HepG2 (cell line): ENCODE measurements at regions not wholly inside any gene's neighbourhood (a gene's known extent, or its start where the extent isn't known, plus 50 kb on each side); places are given as distances from the start of the nearest gene placed in this dataset.

ENCODE experiments used
- ATAC-seq: fragments of 200-7000 bp; cut with Tn5 transposase; 3 replicates; pipeline ENCODE4 v1.9.1; 2020; ENCODE audit warnings: mild to moderate bottlenecking, moderate library complexity
- BruUV-seq: library from RNA; stranded (reverse); fragments of 400-500 nt; replicated peaks from 2 replicates; lab custom pipeline; 2021; lab: Mats Ljungman, UMichigan
- CTCF ChIA-PET: fragments of 300-600 bp; formaldehyde crosslinking; extraction: SDS; loops from one replicate; lab custom pipeline; 2021; ENCODE audit warnings: low total read pairs, inconsistent platforms, low intra/inter-chr PET ratio; lab: Yijun Ruan, JAX
- POLR2A ChIA-PET: fragments of 350-600 bp; sonication (Branson Sonifier 250); formaldehyde crosslinking; loops from one replicate; lab custom pipeline; 2020; ENCODE audit warnings: antibody characterized with exemption, inconsistent platforms; lab: Yijun Ruan, JAX
- DNase-seq: peaks from one replicate; pipeline ENCODE4 v3.0.0-alpha.2; 2015; ENCODE audit warnings: low spot score
- FAIRE-seq: peaks from 3 replicates; lab custom pipeline; 2011; peaks lifted over from hg19 to GRCh38; lab: Jason Lieb, UNC
- H2AFZ ChIP-seq: one replicate; pipeline ENCODE4 v1.6.1; 2011; ENCODE audit warnings: low read length, inconsistent platforms
- H3K27ac ChIP-seq: fragments of 300-600 bp; 3 replicates; pipeline ENCODE4 v1.8.0; 2011; ENCODE audit warnings: mixed run types, mild to moderate bottlenecking, mixed read lengths, low read length, inconsistent platforms; ENCODE audit not compliant: insufficient read depth; ENCODE audit errors: extremely low read length
- H3K27me3 ChIP-seq, 2 experiments: fragments of 200-600 bp in 1 of 2; 2 replicates in 1 of 2; 3 replicates in 1 of 2; pipeline versions ENCODE4 v1.6.0 to v1.8.0; 2011; ENCODE audit warnings: low read length in 2 of 2, mild to moderate bottlenecking in 2 of 2, moderate library complexity in 2 of 2, inconsistent platforms in 1 of 2; ENCODE audit not compliant: insufficient read depth in 2 of 2, control insufficient read depth in 1 of 2
- H3K36me3 ChIP-seq, 2 experiments: fragments of 200-600 bp in 1 of 2; replicated peaks in 1 of 2; 2 replicates in 1 of 2; 3 replicates in 1 of 2; pipeline versions ENCODE4 v1.5.1 to v1.8.0; 2011; ENCODE audit warnings: low read length in 2 of 2, inconsistent platforms in 1 of 2; ENCODE audit not compliant: insufficient read depth in 2 of 2, control insufficient read depth in 1 of 2
- H3K4me1 ChIP-seq: 2 replicates; pipeline ENCODE4 v1.5.1; 2012; ENCODE audit warnings: low read length, inconsistent platforms; ENCODE audit not compliant: insufficient read depth
- H3K4me2 ChIP-seq: 2 replicates; pipeline ENCODE4 v1.6.0; 2011; ENCODE audit warnings: low read depth, low read length, inconsistent platforms
- H3K4me3 ChIP-seq, 3 experiments: fragments of 200-600 bp in 1 of 3; sonication (generic), shearing (Covaris generic) in 1 of 3; replicated peaks in 1 of 3; 2 replicates each; pipeline ENCODE4 v1.5.1; 2011 to 2016; ENCODE audit warnings: low read length in 3 of 3, inconsistent platforms in 2 of 3, low read depth in 2 of 3, mild to moderate bottlenecking in 2 of 3, control low read depth in 1 of 3, mixed read lengths in 1 of 3; ENCODE audit not compliant: insufficient read depth in 1 of 3
- H3K79me2 ChIP-seq: one replicate; pipeline ENCODE4 v1.6.1; 2011; ENCODE audit warnings: low read length, inconsistent platforms; ENCODE audit not compliant: insufficient read depth
- H3K9ac ChIP-seq: 2 replicates; pipeline ENCODE4 v1.6.0; 2011; ENCODE audit warnings: mild to moderate bottlenecking, low read depth, low read length, inconsistent platforms; ENCODE audit not compliant: insufficient read depth
- H3K9me3 ChIP-seq: 2 replicates; pipeline ENCODE4 v1.5.1; 2012; ENCODE audit warnings: mild to moderate bottlenecking, low read length
- H4K20me1 ChIP-seq: 2 replicates; pipeline ENCODE4 v1.6.0; 2011; ENCODE audit warnings: inconsistent platforms, mild to moderate bottlenecking, low read length, moderate library complexity; ENCODE audit not compliant: insufficient read depth
- GPN1 ChIP-seq: sonication (generic); formaldehyde crosslinking; IDR thresholded peaks from 2 replicates; pipeline ENCODE4 v1.5.1; 2020; ENCODE audit warnings: missing genetic modification reagents, borderline replicate concordance
- NAIF1 ChIP-seq: sonication (generic); formaldehyde crosslinking; IDR thresholded peaks from 2 replicates; pipeline ENCODE4 v1.5.0; 2020; ENCODE audit warnings: mild to moderate bottlenecking, missing genetic modification reagents, borderline replicate concordance
- NFKB2 ChIP-seq: sonication (generic); formaldehyde crosslinking; IDR thresholded peaks from 2 replicates; pipeline ENCODE4 v1.4.0; 2020; ENCODE audit warnings: missing genetic modification reagents, borderline replicate concordance
- PAF1 ChIP-seq: IDR thresholded peaks from 2 replicates; pipeline ENCODE4 v1.6.1; 2016; ENCODE audit warnings: missing genetic modification reagents, missing compliant biosample characterization
- PAXIP1 ChIP-seq: sonication (generic); formaldehyde crosslinking; conservative IDR thresholded peaks from 2 replicates; pipeline ENCODE4 v1.4.0; 2020; ENCODE audit warnings: mild to moderate bottlenecking, missing genetic modification reagents, moderate library complexity
- TRIM24 ChIP-seq: sonication (generic); formaldehyde crosslinking; IDR thresholded peaks from 2 replicates; pipeline ENCODE4 v1.8.0; 2022; ENCODE audit warnings: mild to moderate bottlenecking, missing genetic modification reagents
- ZFP1 ChIP-seq: IDR thresholded peaks from 2 replicates; pipeline ENCODE4 v1.6.1; 2016
- ZNF562 ChIP-seq: sonication (generic); formaldehyde crosslinking; IDR thresholded peaks from 2 replicates; pipeline ENCODE4 v1.8.0; 2022; ENCODE audit warnings: missing genetic modification reagents, borderline replicate concordance
- ZNF746 ChIP-seq: sonication (generic); formaldehyde crosslinking; IDR thresholded peaks from 2 replicates; pipeline ENCODE4 v1.8.0; 2022; ENCODE audit warnings: mild to moderate bottlenecking, missing genetic modification reagents
- ZNF749 ChIP-seq: sonication (generic); formaldehyde crosslinking; IDR thresholded peaks from 2 replicates; pipeline ENCODE4 v1.8.0; 2022; ENCODE audit warnings: mild to moderate bottlenecking, missing genetic modification reagents, moderate library complexity, borderline replicate concordance
- ZNF768 ChIP-seq: sonication (generic); formaldehyde crosslinking; IDR thresholded peaks from 2 replicates; pipeline ENCODE4 v1.4.0; 2020; ENCODE audit warnings: missing genetic modification reagents
- WGBS: methylation state at CpG from one replicate; pipeline ENCODE4 v1.1.6; 2017; ENCODE audit warnings: low lambda C conversion rate; 5-methylcytosine and 5-hydroxymethylcytosine counted together
- in situ Hi-C: cut with HindIII; loops from 2 replicates; pipeline ENCODE4 v1.10.0; 2017; ENCODE audit warnings: low pct_unique_long_range_greater_than_20kb; ENCODE audit not compliant: extremely low pct_ligation_motif_present
- intact Hi-C: fragments of 100-400 bp; cut with micrococcal nuclease; formaldehyde crosslinking; loops from one replicate; pipeline ENCODE4 v1.10.0; 2022; ENCODE audit not compliant: unreplicated experiment
- TF ChIP-seq, protein P1 (sequence below): sonication (generic); formaldehyde crosslinking; IDR thresholded peaks from 2 replicates; pipeline ENCODE4 v1.4.0; 2020; ENCODE audit warnings: missing genetic modification reagents
- TF ChIP-seq, protein P2 (sequence below): sonication (generic); formaldehyde crosslinking; IDR thresholded peaks from 2 replicates; pipeline ENCODE4 v1.4.0; 2020; ENCODE audit warnings: missing genetic modification reagents
- TF ChIP-seq, protein P3 (sequence below): sonication (generic); formaldehyde crosslinking; IDR thresholded peaks from 2 replicates; pipeline ENCODE4 v1.5.1; 2020; ENCODE audit warnings: missing genetic modification reagents, mild to moderate bottlenecking, borderline replicate concordance

GRCh38 chr2:44051593-44052347, 56.0 kb upstream of the LRPPRC start:
- Histone ChIP-seq H2AFZ (no peak overlapping the region), H3K36me3 (no peaks in the 10 kb centered on the region), H3K4me3 (no peak overlapping the region), H3K27ac (no peak overlapping the region), H3K9me3 (no peaks in the 10 kb centered on the region), H3K4me1 (peaks cover 7% of the 10 kb centered on the region), H4K20me1 (no peaks in the 10 kb centered on the region), H3K4me2 (no peak overlapping the region), H3K9ac (no peak overlapping the region), H3K79me2 (no peaks in the 10 kb centered on the region), H3K27me3 (peaks cover 0 to 4% of the 10 kb centered on the region in 2 experiments; a peak in 2 of 5 replicates)
- 69% methylated on average over 7 of the region's 7 CpGs for WGBS
- ChIA-PET CTCF (no interaction called here), POLR2A (no interaction called here)
- no peak for DNase-seq
- intact Hi-C loops (no loop called here), in situ Hi-C loops (no loop called here)
- no peak for FAIRE-seq
- no TSS peak for BruUV-seq
- no peak for ATAC-seq
- TF ChIP-seq ZNF749 (CRISPR knock-in tag): no peak
- TF ChIP-seq TRIM24 (CRISPR knock-in tag): no peak
- no peak for TF ChIP-seq PAF1 (CRISPR knock-in tag)
- no peak for TF ChIP-seq NAIF1
- TF ChIP-seq, protein P1, sequence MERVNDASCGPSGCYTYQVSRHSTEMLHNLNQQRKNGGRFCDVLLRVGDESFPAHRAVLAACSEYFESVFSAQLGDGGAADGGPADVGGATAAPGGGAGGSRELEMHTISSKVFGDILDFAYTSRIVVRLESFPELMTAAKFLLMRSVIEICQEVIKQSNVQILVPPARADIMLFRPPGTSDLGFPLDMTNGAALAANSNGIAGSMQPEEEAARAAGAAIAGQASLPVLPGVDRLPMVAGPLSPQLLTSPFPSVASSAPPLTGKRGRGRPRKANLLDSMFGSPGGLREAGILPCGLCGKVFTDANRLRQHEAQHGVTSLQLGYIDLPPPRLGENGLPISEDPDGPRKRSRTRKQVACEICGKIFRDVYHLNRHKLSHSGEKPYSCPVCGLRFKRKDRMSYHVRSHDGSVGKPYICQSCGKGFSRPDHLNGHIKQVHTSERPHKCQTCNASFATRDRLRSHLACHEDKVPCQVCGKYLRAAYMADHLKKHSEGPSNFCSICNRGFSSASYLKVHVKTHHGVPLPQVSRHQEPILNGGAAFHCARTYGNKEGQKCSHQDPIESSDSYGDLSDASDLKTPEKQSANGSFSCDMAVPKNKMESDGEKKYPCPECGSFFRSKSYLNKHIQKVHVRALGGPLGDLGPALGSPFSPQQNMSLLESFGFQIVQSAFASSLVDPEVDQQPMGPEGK (CRISPR knock-in tag): no peak
- TF ChIP-seq NFKB2: no peak
- TF ChIP-seq, protein P2, sequence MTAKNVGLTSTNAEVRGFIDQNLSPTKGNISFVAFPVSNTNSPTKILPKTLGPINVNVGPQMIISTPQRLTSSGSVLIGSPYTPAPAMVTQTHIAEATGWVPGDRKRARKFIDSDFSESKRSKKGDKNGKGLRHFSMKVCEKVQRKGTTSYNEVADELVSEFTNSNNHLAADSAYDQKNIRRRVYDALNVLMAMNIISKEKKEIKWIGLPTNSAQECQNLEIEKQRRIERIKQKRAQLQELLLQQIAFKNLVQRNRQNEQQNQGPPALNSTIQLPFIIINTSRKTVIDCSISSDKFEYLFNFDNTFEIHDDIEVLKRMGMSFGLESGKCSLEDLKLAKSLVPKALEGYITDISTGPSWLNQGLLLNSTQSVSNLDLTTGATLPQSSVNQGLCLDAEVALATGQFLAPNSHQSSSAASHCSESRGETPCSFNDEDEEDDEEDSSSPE (CRISPR knock-in tag): no peak
- TF ChIP-seq ZNF746 (CRISPR knock-in tag): no peak
- TF ChIP-seq, protein P3, sequence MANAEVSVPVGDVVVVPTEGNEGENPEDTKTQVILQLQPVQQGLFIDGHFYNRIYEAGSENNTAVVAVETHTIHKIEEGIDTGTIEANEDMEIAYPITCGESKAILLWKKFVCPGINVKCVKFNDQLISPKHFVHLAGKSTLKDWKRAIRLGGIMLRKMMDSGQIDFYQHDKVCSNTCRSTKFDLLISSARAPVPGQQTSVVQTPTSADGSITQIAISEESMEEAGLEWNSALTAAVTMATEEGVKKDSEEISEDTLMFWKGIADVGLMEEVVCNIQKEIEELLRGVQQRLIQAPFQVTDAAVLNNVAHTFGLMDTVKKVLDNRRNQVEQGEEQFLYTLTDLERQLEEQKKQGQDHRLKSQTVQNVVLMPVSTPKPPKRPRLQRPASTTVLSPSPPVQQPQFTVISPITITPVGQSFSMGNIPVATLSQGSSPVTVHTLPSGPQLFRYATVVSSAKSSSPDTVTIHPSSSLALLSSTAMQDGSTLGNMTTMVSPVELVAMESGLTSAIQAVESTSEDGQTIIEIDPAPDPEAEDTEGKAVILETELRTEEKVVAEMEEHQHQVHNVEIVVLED: no peak
- no peak for TF ChIP-seq GPN1 (CRISPR knock-in tag)
- TF ChIP-seq ZFP1: no peak
- TF ChIP-seq ZNF562 (CRISPR knock-in tag): no peak
- no peak for TF ChIP-seq PAXIP1 (CRISPR knock-in tag)
- no peak for TF ChIP-seq ZNF768 (CRISPR knock-in tag)
